GM23248 (cell line): ENCODE measurements at regions not wholly inside any gene's neighbourhood (a gene's known extent, or its start where the extent isn't known, plus 50 kb on each side); places are given as distances from the start of the nearest gene placed in this dataset.
A peak's percentile ranks its signal among the peaks of the same experiment; 100 is the strongest.

Source experiments
- EZH2 ChIP-seq: fragments of 200-600 bp; sonication (generic); IDR thresholded peaks from 2 replicates; pipeline ENCODE4 v1.6.1; 2018; ENCODE audit warnings: antibody characterized with exemption, mild to moderate bottlenecking; ENCODE audit not compliant: insufficient read depth, poor library complexity, severe bottlenecking
- EZH2phosphoT487 ChIP-seq: fragments of 200-600 bp; sonication (generic); IDR thresholded peaks from 2 replicates; pipeline ENCODE4 v1.6.1; 2018; ENCODE audit warnings: antibody characterized with exemption, moderate library complexity, mild to moderate bottlenecking, low read depth; ENCODE audit not compliant: insufficient read depth

DNA sequence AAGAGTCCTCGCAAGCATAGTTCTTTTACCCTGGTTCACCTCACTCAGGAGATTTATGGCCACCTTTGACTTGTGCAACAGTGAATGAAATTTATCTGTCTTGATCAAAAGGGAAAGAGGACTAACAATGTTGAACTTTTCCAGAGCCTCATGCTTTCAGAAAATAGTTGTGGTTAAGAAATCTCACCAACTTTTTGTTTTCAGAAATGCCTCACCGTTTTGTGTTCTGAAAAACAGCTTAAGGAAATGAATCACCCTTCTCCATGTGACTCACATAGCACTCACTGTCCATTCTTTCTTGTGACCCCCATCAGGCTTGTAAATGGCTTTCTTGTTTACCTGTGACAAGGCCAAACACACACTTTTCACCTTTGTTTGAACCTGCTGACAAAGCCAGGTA lies 148.6 kb upstream of the FAM3C start:
- TF ChIP-seq EZH2 (no peak), EZH2phosphoT487 (peak; percentile 98)
